ENCODE measurements at regions not wholly inside any gene's neighbourhood (a gene's known extent, or its start where the extent isn't known, plus 50 kb on each side); places are given as distances from the start of the nearest gene placed in this dataset.

DNA sequence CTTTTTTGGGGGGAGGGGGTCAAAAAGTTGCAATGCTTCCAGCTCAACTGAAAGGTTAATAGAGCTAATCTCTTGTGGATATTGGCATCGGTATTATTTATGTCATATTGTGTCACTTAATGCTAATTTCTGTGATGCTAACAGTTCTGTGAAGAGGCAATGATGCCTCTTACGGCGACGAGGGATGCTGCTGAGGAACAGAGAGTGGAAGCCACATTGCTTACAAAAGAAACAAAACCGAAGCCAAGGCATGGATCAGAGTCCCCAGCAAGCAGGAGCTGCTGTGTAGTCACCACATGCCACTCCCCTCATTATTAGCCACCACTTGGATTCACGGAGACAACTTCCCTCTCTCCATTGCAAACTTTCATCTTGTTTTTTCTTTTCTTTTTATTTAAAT, 536.5 kb upstream of the MGMT start:
- no peak for DNase-seq (ENCODE audit: low read depth)

DNA sequence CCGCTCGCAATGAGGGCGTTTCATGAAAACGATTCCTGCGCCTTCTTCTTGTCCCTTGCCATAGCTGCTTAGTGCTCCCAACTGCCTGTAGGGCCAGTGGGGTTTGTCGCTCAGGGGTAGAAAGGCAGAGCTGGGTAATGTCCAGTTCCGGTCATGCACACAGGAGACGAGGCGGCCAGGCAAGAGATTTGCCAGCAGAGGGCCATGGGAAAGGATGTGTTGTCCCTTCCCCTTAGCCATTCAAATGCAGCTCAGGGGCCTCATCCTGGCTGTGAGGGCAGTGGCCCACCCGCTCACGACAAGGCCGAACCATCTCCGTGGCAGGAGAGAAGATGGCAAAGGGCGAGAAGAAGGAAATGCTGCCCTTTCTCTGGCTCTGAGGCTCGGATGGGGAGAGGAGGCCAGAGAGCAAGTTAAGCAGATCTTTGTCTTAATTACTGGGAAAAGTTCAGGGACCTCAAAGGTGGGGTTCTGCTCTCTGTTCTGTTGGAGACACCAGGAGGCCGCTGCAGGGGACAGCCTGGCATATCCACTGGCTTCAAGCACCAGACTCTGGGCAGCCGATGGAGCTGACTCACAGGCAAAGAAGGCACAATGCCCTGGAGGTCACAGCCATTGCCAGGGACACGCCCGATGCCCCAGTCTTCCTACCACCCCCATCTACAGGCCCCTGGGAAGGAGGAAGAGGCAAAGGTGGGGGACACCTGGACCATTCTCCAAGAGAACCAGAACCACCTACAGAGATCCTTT, 534.8 kb upstream of the MGMT start:
- no peak for DNase-seq (ENCODE audit: low read depth)

DNA sequence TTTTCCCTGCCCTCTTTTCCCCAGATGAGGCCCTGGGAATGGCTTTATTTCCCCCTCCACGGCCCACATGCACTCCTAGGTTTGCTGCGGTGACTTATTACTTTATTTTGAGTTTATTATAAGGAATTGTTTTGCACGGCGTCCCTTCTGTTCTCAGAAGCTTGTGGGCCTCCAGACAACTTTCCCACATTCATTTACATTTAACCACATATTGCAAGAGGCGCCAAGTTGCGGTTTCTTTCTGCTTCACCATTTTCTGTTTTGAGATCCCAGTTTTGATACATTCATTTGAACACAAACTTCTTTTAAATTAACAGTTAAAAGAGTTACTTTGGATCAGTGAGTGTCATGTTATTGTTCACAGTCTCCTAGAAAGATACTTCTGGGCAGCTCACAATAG, 532.5 kb upstream of the MGMT start:
- no peak for DNase-seq (ENCODE audit: low read depth)

DNA sequence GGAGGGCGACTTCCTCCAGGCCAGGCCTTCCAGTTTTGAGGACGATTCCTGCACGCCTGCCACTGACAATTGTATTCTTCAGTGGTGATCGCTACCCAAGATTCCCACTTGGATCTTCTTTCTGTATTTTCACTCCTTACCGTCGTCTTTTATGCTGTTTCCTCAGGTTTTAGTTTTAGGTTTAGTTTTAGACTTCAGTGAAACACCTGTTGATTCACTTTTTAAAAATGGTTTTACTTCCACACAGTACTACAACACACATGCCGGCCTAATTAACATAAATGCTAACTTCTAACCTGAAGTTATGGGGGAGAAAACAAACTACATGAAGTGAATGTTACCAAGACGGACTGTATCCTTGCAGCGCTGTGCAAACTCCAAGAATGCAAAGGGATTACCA, 530.6 kb upstream of the MGMT start:
- DNase-seq (ENCODE audit: low read depth), result no peak

DNA sequence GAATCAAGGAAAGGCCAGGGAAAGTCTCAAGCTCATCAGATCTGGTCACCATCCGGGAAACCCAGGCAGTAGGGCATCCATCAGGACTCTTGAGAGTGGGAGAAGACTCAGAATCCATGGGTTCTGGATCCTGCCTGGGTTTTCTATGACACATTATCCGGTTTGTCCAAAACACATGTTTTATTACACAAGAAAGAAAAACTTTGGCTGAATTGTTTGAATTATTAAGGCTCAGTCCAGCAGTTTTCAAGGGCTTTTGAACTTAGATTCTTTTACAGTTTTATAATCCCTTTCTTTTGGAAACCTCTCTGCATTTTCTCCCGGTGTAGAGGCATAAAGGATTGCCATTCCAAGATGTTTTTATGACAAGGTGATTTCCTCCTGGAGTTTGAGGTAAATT, 528.5 kb upstream of the MGMT start:
- DNase-seq (ENCODE audit: low read depth), result no peak

DNA sequence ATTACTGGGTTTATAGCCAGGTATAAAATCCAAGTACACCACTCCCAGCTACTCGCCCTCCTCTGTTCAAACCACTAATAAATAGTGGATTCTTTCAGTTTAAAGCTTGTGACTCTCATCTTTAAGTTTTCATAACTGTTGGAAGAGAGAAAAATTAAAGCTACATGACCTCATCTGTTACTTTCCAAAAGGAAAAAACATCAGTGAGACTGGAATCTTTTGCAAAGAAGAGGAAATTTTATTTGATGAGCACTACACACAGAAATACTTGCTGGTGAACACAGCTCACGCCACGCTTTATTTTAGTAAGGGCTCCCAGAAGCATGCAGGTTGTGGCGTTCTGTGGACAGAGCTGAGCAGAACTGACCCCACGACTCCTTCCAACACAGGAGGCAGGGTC, 527.0 kb upstream of the MGMT start:
- DNase-seq (ENCODE audit: low read depth), result no peak

DNA sequence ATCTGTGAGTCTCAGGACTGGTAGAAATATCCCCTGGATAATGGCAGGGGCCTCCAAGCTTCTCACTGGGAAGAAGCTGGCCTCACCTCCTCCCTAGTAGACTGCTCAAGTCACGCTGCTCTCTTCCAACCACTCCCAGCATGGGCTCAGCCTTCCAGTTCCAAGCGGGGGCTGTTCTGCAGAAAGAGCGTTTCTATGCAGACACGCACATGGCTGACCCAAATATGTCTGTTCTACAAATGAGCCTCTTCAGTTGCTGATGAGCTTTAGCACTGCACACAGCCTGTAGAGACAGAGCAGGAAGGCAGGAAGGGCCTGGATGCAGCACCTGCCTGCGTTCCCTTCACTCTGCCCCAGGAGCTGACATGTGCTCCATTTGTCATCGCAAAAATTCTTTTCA, 523.9 kb upstream of the MGMT start:
- no peak for DNase-seq (ENCODE audit: low read depth)

DNA sequence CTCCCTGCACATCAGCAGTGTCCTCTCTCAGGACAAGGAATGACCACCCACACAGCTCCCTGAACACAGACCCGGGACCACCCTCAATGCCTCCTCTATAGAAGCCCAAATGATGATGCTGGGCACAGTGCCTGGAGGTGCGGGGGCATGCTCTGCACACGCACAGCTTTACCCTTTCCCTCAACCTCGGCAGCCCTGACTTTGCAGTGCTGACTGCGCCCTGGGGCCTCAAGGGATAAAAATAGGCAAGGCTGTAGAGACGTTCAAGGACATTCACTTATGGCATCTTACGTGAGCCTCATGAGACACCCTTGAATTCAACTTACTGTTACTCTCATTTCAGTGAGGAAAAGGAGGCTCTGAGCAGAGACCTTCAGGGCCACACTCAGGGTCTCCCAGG, 521.6 kb upstream of the MGMT start:
- DNase-seq (ENCODE audit: low read depth), result no peak

DNA sequence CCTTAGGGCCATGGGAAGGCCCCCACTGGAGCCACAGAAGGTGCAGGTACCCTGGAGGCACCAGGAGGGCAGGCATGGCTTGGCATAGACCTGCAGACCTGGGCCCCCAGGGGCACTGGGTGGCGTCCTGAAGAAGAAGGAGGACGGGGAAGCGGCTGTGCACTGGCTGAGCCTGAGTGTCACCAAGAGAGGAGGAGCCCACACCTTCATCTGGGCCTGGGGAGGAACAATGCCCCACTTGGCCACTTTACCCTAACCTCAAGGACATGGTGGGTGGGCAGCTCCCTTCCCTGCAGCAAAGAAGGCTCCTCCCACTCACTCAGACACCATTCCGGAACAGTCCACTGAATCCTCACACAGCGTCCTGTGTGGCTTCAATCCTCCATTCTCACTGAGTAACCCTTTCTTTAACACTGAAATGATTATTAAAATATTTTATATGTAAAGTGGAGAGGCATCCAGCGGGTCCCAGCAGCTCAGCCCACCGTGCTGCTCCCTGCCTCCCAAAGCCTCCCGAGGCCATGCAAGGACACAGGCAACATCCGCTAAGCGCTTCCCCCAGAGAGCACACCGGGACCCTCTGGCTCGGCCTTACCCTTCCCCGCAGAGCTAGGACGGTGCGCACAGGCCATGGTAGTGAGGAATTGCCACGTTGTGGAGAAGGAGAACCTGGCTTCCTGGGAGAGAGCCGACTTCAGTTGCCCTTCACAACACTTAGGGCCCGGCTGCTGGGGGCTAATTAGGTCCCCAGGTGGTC, 516.7 kb upstream of the MGMT start:
- DNase-seq (ENCODE audit: low read depth), result no peak

DNA sequence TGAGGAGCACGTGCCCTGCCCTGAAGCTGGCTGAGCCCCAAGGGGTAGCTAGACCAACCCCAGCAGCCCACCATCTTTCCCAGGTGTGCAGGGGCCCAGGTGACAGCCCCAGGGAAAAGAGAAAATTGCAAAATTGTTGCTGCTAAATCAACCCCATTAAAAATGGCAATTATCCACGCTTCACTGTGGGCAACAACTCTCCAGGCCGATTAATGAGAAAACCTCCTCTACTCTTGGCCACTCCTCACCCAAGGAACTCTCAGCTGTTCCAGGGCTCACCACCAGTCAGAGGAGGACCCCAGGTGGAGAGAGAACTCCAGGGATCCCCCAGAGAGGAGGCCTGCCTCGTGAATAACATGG, 516.1 kb upstream of the MGMT start:
- no peak for DNase-seq (ENCODE audit: low read depth)

DNA sequence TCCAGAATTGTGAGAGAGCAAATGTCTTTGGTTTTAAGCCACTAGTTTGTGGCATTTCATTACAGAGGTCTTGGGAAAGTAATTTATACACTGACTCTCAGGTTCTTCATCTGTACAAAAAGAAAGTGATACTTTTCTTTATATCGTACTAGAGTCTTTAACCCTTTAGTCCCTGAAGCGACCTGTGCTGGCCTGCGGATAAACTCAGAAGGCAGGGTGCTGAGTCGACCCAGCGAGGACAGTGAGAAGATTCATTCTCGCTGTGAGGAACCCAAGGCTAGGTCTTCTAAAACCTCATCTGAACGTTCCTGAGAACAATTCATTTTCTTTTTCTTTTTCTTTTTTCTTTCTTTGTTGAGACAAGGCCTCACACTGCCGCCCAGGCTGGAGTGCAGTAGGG, 514.2 kb upstream of the MGMT start:
- no peak for DNase-seq (ENCODE audit: low read depth)

DNA sequence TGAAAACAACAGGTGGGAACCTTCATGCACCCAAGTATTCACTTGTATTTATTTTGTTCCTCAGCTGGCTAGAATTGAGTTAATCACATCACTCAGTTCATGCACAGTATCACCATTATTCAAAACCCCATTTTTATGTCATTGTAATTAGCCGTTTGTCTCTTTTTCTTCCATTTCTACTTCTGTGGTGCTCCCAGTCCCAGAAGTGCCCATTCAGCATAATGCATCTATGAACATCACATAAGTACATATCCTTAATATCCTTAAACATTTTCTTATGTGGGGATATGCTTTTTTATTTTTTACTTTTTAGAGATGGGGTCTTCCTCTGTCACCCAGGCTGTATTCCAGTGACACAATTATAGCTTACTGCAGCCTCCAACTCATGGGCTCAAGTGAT, 510.9 kb upstream of the MGMT start:
- no peak for DNase-seq (ENCODE audit: low read depth)

DNA sequence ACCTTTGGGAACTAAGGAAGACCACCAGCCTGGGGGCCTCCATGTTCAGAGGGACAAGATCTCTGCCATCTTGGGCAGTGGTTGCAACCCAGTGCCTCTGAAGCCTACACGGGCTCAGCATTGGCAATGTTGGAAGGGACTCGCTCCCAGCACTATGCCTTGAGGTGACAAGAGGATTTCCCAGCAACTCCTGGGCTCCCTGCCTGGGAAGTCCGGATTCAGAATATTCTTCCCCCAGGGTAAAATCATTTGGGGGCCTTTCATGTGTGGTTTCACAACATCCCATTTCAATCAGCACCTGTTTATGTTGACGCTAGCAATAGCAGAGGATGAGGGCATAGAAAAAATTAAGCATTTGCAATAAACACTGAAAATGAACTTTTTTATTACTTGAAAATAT, 509.8 kb upstream of the MGMT start:
- DNase-seq (ENCODE audit: low read depth), result no peak

DNA sequence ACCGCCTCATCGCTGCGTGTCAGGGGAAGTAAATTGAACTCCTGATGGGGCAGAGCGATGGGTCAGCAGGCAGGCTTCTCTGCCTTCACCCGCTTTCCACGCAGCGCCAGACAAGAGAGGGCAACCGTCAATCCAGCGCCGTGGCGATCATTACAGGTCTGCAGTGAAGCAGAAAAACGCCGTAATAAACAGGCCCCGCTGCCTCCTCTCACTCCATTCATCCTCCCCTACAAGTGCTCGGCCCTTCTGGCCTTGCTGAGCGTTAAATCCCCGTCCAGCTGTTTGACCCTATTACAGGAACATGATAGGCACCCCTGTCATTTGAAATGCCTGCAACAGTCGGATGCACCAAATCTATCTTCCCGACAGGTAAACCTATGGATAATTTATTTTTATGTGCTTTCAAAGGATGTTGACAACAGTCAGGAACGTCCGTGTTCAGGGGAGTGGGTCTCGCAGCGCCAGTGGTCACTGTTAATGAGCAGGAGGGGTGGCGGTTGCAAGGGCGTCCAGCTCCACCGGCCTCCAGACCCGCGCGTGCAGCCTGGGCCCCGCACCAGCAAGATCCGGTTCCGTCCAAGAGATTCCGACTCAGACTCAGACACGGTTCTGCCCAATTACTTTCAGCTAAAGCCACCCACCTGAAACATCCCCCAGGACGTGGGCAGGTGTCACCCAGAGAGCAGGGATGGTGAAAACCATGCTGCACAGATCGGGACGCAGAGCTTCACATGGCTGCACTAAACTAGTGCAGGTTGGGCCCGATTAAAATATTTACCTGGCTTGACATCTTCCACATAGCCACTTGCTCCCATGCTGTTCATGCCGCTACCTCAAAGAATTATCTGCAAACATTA, 508.0 kb upstream of the MGMT start:
- DNase-seq (ENCODE audit: low read depth), result no peak

DNA sequence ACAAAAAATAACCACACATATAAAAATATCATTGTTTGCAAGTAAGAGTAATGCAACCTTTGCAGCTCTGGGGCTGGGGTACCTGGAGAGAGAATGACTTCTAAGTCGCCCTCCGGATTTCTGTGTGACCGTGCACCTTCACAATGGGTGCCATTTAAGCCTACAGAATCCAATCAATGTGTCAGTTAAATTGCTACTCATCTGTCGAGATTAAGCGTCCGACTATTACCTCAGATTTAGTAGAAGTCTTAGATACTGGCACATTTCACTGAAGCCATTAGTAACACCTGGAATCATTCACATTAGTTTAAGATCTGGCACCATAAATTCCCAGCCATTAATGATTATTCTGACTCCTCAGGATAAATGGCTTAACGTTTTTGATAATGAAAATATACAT, 507.3 kb upstream of the MGMT start:
- no peak for DNase-seq (ENCODE audit: low read depth)

DNA sequence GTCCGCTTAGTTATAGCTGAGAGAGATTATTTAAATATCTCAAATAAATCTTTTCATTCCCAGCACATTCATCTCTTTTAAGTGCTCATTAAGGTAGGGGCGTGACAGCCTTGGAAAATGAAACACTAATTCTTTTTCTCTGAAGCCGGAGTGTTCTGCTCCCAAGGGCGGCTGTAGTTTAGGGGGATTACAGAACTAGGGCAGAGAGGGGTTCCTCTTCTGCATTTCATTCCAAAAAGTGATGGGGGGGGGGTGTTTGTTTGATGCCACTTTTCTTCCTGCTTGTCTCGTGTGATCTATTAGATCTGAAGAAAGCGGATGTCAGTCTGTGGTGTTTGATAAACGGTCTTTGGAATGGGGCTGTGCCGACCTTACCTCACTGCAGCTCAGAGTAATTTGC, 506.5 kb upstream of the MGMT start:
- no peak for DNase-seq (ENCODE audit: low read depth)

DNA sequence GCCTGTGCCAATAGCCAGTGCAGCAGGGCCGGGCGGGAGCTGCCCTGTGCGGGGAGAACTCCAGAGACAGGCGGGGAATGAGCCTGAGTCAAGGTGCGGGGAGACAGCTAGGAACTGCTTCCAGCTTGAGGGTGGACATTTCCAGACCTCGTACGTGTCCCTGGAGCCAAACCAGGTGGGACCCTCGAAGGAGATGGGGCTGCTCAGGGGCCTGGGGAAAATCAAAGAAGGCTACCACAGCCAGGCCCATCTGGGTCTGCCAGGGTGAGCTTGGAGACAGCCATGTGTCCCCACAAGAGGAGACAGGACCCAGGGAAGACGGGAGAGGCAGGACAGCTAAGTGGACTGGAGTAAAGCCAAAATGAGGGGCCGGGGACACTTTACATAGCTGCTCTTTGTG, 504.9 kb upstream of the MGMT start:
- DNase-seq (ENCODE audit: low read depth), result no peak

DNA sequence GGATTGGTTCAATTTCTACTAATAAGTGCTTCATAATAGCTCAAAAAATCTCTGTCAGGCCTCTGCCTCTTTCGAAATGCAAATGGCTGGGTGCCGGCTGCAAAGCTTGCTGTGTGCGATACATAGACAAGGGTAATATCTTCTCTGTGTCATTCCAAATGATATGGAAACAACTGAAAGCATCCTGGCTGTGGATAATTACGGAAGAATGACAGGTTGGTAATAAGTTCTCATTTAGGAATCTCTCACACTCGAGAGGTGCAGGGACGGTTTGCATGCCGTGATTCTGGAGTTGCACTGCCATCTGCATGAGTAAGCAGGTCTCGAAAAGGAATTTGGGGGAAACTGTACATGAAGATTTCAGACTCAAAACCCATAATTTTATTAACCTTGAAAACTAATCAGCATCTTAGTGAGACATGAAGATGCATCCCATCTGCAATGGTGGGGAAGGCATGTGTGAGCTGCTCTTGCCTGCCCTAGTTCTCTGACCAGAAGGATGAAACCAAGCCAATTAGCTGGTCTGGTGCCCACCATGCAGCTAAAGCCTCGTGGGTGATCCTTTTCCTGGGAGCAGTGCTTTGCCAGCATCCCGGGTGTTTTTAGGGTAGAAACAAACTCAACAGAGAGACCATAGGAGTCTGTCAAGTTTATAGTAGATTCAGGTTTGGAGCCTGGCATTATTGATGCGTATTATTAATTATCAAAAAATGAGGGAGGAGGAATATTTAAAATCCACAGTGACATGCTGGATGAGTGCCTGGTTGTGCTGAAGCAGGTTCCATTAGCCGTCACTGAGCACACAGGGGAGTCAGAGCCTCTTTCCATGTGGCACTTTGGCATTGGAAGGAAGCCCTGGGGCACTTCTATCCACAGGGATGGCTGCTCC, 503.6 kb upstream of the MGMT start:
- no peak for DNase-seq (ENCODE audit: low read depth)

DNA sequence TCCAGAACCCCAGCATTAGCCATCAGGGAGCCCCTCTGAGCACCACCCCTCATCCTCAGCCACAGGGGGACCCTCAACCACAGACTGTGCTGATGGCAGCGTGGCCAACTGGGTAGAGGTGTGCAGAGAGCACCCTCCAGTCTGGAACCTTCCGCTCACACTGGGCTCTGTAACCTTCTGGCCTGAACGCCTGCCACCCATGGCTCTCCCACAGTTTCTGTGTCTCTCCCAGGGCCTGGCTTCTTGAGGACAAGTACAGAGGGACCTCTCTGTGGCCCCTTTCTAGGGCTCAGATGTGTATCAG, 503.0 kb upstream of the MGMT start:
- no peak for DNase-seq (ENCODE audit: low read depth)

DNA sequence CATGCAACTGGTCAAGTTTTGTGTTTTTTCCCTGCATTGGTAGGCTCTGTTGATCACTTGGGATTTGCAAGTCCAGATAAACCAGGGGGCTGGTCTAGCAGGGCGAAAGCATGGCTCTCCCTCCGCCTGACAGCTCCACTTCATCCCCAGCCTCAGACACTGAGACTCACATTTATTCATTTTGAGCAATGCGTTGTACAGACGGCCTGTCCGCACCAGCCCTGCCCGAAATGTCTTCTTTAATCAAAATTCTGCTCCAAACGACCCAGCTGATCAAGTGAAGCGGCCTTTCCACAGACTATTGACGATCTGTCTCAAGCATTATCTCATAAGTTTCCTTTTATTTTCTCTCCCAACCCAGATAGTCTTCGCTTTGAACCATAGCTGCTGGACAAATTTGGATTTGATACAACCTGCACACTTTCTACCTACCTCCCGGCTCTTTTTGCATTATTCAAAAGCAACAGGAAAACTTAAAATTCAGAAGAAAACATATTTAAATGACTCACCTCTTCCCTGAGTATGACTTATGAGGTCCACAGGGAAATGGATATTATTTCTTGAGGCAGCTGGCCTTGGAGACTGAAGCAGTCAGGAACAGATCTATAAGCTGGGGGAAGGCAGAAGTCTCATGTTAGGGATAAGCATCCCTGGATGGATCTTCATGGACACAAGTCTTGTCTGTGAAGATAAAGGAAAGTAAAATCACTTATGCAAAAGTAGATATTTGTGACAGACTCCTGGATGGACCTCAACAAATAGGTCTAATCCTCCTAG, 498.9 kb upstream of the MGMT start:
- DNase-seq (ENCODE audit: low read depth), result no peak

DNA sequence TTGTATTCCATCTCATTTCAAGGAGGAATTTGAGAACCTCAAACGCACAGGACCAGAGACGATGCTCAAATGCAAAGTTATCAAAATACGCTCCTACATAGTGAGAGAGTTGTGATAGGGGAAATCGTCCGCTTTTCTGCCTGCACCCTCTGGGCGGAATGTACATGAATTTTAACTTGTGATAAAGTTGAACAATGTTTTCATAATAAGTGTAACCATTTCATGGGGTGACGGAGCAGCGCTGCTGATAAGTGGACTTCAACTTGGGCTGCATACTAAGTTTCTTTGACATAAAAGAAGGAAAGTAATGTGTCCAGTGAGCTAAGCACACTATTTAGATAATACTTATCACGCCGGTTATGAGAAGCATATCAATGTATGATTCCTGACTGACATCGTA, 497.5 kb upstream of the MGMT start:
- DNase-seq (ENCODE audit: low read depth), result no peak
